IPS-15b (cell line): ENCODE measurements at regions not wholly inside any gene's neighbourhood (a gene's known extent, or its start where the extent isn't known, plus 50 kb on each side); places are given as distances from the start of the nearest gene placed in this dataset.

Experiments used
- H3K27me3 ChIP-seq: one replicate; pipeline ENCODE4 v1.6.1; 2013; ENCODE audit warnings: low read length; ENCODE audit not compliant: control insufficient read depth, insufficient read depth
- H3K36me3 ChIP-seq: one replicate; pipeline ENCODE4 v1.6.1; 2013; ENCODE audit warnings: low read length; ENCODE audit not compliant: control insufficient read depth, insufficient read depth
- H3K4me1 ChIP-seq: one replicate; pipeline ENCODE4 v1.6.1; 2013; ENCODE audit warnings: mild to moderate bottlenecking, low read length; ENCODE audit not compliant: control insufficient read depth, insufficient read depth
- H3K4me3 ChIP-seq: one replicate; pipeline ENCODE4 v1.5.1; 2013; ENCODE audit warnings: low read depth, low read length
- H3K9ac ChIP-seq: one replicate; pipeline ENCODE4 v1.6.1; 2013; ENCODE audit warnings: low read depth, mild to moderate bottlenecking, low read length
- H3K9me3 ChIP-seq: one replicate; pipeline ENCODE4 v1.6.1; 2013; ENCODE audit warnings: mild to moderate bottlenecking, low read length; ENCODE audit not compliant: control insufficient read depth, insufficient read depth

GRCh38 chr7:125551008-125551407, 621.4 kb upstream of the POT1 start:
- Histone ChIP-seq H3K4me1 (no peaks in the 10 kb centered on the region), H3K9me3 (no peaks in the 10 kb centered on the region), H3K4me3 (no peak overlapping the region), H3K27me3 (no peaks in the 10 kb centered on the region), H3K9ac (no peak overlapping the region), H3K36me3 (no peaks in the 10 kb centered on the region)

DNA sequence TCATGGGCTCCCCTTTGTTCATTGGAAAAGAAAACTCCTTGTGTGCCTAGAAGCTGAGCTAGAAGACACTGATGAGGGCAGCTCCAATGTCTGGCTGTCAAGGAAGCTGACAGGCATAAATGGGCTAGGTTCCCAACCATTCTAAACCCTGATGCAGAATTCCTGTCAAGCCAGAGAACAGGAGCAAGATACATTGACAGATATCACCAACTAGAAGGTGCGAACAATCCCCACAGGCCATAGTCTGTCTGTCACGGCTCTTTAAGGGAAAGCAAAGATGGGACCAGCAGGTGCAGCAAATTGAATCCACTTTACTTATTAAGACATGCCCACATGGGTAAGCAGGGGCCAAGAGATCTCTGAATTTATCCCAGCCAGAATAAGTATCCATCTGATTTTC, 617.9 kb upstream of the POT1 start:
- Histone ChIP-seq H3K36me3 (no peaks in the 10 kb centered on the region), H3K4me1 (no peaks in the 10 kb centered on the region), H3K9me3 (no peaks in the 10 kb centered on the region), H3K9ac (no peak overlapping the region), H3K27me3 (no peaks in the 10 kb centered on the region), H3K4me3 (no peak overlapping the region)

GRCh38 chr7:125530553-125530952, 600.9 kb upstream of the POT1 start:
- Histone ChIP-seq H3K36me3 (no peaks in the 10 kb centered on the region), H3K4me1 (no peaks in the 10 kb centered on the region), H3K27me3 (no peaks in the 10 kb centered on the region), H3K4me3 (no peak overlapping the region), H3K9me3 (no peaks in the 10 kb centered on the region), H3K9ac (no peak overlapping the region)

DNA sequence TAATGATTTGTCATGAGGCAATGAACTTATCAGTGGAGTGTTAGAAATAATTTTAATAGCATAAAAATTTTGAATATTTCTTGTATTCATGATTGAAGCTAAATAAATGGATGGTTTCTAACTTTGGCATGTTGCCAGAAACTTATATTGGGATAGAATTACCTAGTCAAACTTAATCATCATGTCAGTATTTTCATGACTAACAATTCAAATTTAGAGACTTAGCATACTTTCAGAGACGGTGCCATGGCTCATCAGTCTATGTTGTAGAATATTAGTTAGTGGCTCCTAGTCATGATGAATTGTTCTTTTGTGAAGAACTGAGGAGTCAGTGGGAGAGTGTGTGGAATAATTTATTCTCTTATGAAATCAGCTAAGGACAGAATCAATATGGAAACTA, 599.6 kb upstream of the POT1 start:
- Histone ChIP-seq H3K9ac (no peak overlapping the region), H3K4me1 (no peaks in the 10 kb centered on the region), H3K9me3 (no peaks in the 10 kb centered on the region), H3K27me3 (no peaks in the 10 kb centered on the region), H3K4me3 (no peak overlapping the region), H3K36me3 (no peaks in the 10 kb centered on the region)

- H3K9me3 ChIP-seq = no peaks in the 10 kb centered on the region
- H3K4me3 ChIP-seq = no peak overlapping the region
- no peaks in the 10 kb centered on the region for H3K36me3 ChIP-seq
- no peaks in the 10 kb centered on the region for H3K27me3 ChIP-seq
- no peak overlapping the region for H3K9ac ChIP-seq
- no peaks in the 10 kb centered on the region for H3K4me1 ChIP-seq
Measured at GRCh38 chr7:125526958-125527357, 597.3 kb upstream of the POT1 start.

- Histone ChIP-seq H3K9me3 (no peaks in the 10 kb centered on the region), H3K4me3 (no peak overlapping the region), H3K36me3 (no peaks in the 10 kb centered on the region), H3K9ac (no peak overlapping the region), H3K4me1 (no peaks in the 10 kb centered on the region), H3K27me3 (no peaks in the 10 kb centered on the region)
Measured at GRCh38 chr7:125526092-125526491, 596.5 kb upstream of the POT1 start.

DNA sequence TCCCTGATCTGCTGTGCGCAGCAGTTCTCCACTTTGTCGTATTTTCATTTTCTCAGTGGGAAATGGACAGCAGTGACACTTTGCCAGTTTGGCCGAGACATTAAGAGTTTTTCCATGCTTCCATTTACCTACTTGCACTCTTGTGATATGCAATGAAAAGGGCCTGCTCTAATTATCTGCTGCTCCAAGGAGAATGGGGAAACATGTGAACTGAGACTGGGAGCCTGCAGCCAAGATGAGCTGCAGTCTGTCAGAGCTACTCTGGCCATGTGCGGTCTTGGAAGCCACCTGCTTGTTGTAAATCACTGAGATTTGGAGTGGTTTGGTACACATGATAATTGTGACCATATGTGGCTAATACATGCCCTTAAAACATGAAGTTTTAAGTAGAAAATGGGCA, 586.6 kb upstream of the POT1 start:
- Histone ChIP-seq H3K9ac (no peak overlapping the region), H3K4me3 (no peak overlapping the region), H3K27me3 (no peaks in the 10 kb centered on the region), H3K4me1 (no peaks in the 10 kb centered on the region), H3K36me3 (no peaks in the 10 kb centered on the region), H3K9me3 (no peaks in the 10 kb centered on the region)

GRCh38 chr7:125512373-125512772, 582.7 kb upstream of the POT1 start:
- Histone ChIP-seq H3K9ac (no peak overlapping the region), H3K9me3 (no peaks in the 10 kb centered on the region), H3K4me1 (no peaks in the 10 kb centered on the region), H3K36me3 (no peaks in the 10 kb centered on the region), H3K27me3 (no peaks in the 10 kb centered on the region), H3K4me3 (no peak overlapping the region)

GRCh38 chr7:125511310-125511709, 581.7 kb upstream of the POT1 start:
- Histone ChIP-seq H3K27me3 (no peaks in the 10 kb centered on the region), H3K4me1 (peaks cover 2% of the 10 kb centered on the region), H3K36me3 (no peaks in the 10 kb centered on the region), H3K9me3 (no peaks in the 10 kb centered on the region), H3K4me3 (no peak overlapping the region), H3K9ac (no peak overlapping the region)

GRCh38 chr7:125506331-125506730, 576.7 kb upstream of the POT1 start:
- H3K9me3 ChIP-seq = no peaks in the 10 kb centered on the region
- H3K4me1 ChIP-seq = peaks cover 16% of the 10 kb centered on the region
- no peak overlapping the region for H3K9ac ChIP-seq
- H3K36me3 ChIP-seq = no peaks in the 10 kb centered on the region
- no peaks in the 10 kb centered on the region for H3K27me3 ChIP-seq
- no peak overlapping the region for H3K4me3 ChIP-seq

DNA sequence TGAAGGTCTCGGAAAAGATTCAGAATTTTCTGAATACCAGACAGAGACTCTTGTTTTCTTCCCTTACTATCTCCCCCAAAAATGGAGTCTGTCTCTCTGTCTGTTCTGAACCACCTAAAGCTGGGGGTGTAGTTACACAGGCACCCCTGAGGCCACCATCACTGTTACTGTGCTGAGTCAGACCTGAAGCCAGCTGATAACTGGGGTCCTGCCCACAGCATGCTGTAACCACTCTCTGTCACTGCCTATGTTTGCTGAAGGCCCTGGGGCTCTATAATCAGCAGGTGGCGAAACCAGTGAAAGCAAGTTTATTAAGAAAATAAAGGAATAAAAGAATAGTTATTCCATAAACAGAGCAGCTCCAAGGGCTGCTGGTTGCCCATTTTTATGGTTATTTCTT, 575.2 kb upstream of the POT1 start:
- H3K9ac ChIP-seq = no peak overlapping the region
- no peaks in the 10 kb centered on the region for H3K9me3 ChIP-seq
- H3K4me1 ChIP-seq = peaks cover 16% of the 10 kb centered on the region
- no peaks in the 10 kb centered on the region for H3K36me3 ChIP-seq
- H3K27me3 ChIP-seq = no peaks in the 10 kb centered on the region
- H3K4me3 ChIP-seq = no peak overlapping the region

GRCh38 chr7:125495997-125496396, 566.4 kb upstream of the POT1 start:
- Histone ChIP-seq H3K27me3 (no peaks in the 10 kb centered on the region), H3K4me1 (no peaks in the 10 kb centered on the region), H3K9ac (no peak overlapping the region), H3K4me3 (no peak overlapping the region), H3K9me3 (no peaks in the 10 kb centered on the region), H3K36me3 (no peaks in the 10 kb centered on the region)

DNA sequence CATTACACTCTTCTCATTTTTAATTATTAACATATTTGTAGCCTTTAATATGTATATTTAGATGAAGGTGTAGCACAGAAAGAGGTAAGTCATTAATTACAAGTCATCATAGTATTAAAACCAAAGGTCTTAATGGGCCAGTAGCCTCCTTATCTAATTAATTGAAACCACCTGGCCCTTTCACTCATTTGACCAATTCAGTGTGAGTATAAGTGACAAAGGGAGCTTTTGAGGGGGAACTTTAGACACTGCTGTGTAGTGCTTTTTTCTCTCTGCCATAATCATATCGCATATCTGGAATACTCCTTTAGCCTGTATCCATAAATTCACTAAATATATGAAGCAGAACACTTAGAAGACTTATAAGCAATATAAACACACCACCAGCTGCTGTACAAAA, 562.9 kb upstream of the POT1 start:
- Histone ChIP-seq H3K4me3 (no peak overlapping the region), H3K36me3 (no peaks in the 10 kb centered on the region), H3K27me3 (no peaks in the 10 kb centered on the region), H3K4me1 (no peaks in the 10 kb centered on the region), H3K9me3 (no peaks in the 10 kb centered on the region), H3K9ac (no peak overlapping the region)
